Effector CD4-positive, alpha-beta T cell (primary cell): ENCODE measurements at regions not wholly inside any gene's neighbourhood (a gene's known extent, or its start where the extent isn't known, plus 50 kb on each side); places are given as distances from the start of the nearest gene placed in this dataset.
"Not testable (repeated sequence)": the region's sequence is repeated elsewhere in the genome, so short reads cannot be mapped to it uniquely, and the experiment has no call there.

Experiments
- DNase-seq: peaks from one replicate; pipeline ENCODE4 v3.0.0-alpha.2; 2020

DNA sequence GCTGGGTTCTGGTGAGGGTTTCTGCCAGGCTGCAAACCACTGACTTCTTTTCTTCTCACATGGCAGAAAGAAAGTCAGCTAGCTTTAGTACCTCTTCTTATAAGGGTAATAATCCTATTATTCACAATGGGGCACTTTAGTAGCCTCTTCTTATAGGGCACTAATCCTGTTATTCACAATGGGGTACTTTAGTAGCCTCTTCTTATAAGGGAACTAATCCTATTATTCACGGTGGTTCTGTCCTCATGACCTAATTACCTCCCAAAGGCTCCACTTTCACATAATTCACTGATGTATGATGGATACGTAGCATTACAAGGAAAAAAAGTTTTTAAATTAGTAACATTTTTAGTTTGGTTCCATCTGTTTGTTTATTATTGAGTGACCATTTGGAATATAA lies 671.3 kb downstream of the NSUN3 start:
- DNase-seq: no peak

DNA sequence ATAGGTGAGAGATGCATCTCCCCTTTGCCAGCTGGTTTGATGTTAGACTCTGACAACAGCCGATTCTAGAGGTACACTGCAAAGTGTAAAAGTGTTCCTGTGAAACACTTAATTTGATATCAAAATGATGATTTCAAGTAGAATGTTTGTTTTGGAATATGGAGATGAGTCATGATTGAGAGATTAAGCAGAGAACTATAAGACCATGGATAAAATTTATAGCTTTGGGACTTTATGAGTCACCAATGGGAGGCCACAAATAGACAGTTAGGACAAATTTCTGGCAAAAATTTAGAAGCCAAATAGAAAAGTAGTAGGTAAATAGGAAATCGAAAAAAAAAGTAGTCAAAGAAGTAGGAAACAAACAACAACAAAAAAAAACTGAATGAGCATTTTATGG lies 672.5 kb downstream of the NSUN3 start:
- DNase-seq: no peak

DNA sequence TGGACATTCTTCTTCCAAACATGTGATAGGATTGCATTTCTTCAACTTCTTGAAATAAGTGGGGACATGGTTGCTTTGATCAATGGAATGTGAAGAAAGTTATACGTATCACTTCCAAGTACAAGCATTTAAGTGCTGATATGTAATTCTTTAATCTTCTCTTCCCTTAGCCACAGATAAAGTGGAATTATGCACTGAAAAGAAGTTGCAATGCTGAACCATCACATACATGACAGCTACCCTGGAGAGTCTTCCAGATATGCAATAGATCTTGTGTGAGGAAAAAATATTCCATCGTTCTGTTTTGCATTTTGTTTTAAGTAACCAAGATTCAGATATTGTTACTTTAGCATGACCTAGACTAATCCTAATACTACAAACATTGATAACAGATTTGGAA lies 674.3 kb downstream of the NSUN3 start:
- DNase-seq: no peak

DNA sequence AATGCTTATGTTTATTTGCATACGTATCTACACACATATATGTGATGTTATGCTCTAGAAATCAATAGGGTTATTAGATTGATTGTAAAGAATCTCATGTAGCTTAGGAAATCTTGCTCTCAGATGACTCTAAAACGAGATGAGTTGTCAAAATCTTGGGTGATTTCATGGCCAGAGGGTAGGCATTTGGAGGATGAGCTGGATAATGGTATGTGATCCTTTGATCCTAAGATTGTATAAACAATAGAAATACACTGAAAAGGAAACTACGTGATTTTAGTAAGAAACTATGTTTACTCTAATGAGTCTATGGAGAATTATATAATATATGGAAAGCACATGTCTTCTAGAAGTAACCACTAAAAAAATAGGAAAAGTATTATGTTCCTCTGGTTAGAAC lies 676.6 kb downstream of the NSUN3 start:
- no peak for DNase-seq

DNA sequence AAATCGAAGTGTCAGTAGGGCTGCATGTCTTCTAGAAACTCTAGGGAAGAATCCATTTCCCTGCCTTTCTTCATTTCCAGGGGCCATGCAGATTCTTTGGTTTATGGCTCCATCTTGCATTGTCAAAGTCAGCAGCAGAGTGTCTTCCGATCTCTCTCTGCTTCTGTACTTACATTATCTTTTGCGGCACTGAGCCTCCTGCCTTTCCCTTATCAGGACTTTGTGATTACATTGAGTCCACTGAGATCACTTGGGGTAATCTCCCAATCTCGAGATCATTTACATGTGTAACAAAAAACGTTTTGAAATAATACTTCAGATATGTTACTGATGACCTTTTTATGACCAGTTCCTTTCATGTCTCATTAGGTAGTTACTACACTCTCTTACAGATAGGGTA lies 695.9 kb downstream of the NSUN3 start:
- no peak for DNase-seq

DNA sequence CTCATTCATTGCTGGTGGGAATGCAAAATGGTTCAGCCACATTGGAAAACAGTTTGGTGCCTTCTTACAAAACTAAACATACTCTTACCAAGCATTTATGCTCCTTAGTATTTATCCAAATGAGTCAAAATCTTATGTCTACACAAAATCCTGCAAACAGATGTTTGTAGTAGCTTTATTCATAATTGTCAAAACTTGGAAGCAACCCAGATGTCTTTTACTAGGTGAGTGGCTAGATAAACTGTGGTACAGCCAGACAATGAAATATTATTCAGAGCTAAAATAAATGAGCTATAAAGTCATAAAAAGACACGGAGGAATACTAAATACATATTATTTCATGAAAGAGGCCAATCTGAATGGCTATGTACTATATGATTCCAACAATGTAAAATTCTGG lies 709.5 kb downstream of the NSUN3 start:
- DNase-seq: no peak

DNA sequence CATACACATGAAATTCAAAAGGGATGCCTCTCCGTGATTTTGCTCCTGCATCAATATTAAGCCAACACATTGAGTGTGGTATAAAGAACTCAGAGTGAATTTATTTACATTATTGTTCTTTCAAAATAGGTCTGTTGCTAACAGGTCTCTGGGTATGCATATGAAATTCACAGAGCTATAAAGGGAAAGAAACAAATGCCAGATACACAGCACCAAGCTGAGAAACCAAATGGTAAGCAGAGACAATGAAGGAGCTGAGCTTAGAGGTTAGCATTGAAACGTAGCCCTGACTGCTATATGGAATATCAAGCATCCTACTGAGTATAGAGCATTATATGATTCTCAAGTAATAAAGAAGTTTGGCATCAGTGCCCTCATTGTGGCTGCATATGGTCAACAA lies 712.9 kb downstream of the NSUN3 start:
- no peak for DNase-seq

DNA sequence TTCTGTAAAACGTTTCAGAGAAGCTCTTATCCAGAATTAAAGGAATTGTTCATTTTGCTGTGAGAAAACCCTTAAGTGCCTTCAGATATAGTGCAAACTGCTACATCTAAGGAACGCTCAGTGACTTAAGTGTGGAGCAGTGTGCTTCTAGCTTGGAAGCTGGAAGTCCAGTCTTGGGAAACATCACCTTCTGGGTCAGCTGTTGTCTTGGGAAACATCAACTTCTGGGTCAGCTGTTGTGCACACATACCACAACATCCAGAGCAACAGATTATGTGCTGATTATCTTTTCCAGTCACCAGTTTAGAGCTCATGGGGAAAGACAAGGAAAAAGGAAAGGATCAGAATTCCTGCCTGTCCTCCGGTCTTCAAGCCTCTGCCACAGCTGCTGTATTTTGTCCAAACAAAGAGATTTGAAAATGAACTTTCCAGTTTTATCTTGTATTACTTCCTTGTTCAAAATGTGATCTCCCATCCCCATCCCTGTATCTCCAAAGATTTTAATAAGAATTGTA lies 713.6 kb downstream of the NSUN3 start:
- DNase-seq: no peak

DNA sequence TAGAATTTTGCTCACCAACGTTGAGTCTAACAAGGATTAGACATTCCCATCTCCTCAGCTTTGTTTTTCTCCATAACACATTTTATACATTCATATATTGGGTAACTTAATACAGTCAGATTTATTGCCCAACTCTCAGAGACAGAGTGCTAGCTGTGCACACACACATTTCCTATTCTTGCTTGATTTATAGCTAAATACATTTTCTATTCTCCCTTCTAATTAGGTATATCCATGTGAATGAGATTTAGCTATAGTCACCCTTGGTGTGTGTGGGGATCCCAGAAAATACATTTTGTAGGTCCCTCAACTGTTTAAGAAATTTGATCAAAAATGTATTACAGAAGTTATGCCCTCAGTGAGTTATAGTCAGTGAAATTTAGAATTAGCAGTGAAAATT lies 715.4 kb downstream of the NSUN3 start:
- DNase-seq: no peak

DNA sequence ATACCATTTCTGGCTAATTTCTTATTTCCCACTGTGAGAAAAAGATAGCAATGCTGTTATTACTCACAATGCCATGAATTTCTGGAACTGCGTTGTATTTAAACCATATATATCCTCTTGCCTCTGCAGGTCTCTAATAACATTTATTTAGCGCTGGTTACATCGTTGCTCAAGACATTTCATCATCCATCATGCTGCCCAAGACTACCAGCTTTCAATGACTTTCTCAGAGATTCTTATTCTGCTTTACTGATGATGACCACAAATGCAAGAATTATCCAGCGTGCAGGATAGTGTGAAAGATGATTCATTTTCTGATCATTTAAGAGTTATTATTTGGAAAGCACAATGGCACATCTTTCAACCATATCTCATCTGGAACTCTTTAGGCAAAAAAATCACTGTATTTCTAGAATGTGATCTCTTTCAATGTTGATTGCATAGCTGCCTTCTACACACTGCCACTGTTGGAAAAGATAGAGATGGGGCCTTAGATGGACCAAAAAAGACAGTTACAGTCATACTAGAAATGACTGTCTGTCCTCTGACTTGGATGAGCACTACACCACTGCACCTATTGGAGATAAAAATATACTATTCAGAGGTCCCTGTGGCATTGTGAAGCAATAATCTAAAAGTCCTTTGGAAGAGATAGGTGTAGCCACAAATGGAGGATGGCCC lies 716.1 kb downstream of the NSUN3 start:
- DNase-seq: no peak

DNA sequence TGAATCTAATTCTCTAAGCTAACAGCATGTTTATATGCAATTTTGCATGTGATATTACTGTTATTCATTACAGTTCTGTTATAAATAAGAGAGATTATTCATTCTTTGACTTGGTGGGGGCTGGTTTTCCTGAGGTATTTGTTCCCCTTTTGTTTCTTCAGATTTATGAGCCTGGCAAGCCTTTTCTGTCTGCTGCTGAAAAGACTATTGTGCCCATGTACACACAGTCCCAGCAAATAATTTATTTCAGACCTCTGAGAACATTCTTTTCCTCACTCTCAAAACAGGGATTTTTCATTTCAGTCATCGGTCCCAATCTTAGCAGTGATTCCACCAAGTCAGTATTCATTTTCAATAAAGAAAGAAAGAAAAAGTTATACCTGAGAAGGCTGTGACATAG lies 716.8 kb downstream of the NSUN3 start:
- no peak for DNase-seq

DNA sequence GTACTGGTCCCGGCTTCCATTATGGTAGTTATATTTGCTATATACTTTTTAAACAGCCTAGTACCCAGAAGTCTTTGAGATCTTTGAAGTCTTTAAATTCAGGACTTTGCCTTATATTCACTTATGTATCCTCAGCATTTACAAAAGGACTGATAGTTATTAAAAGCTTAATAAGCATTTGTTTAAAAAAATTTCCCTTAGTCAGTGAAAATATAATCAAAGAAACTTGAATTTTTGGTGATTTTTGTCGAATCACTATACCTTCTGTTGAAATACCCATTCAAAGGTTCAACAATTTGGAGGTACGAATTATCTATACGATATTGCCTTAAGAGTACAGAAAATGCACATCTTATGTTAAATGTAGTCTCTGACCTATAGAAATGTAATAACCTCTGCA lies 721.4 kb downstream of the NSUN3 start:
- no peak for DNase-seq

DNA sequence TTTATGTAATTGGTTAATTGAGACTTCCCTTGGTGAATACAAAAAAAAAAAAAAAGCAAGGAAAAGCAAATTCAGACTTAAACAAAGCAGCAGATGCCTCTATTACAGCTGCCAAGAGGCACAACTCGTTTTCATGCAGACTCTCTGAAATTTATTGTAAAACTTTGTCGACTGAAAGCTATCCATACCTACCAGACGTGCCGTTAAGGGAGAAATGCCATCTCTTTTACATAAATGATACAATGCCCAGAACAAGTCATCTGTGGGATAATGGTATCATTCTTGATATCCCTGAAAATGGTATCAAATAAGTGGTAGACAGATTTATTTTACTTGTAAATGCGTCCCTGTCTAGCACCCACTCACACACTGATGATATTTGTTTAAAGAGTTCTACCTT lies 724.2 kb downstream of the NSUN3 start:
- no peak for DNase-seq

DNA sequence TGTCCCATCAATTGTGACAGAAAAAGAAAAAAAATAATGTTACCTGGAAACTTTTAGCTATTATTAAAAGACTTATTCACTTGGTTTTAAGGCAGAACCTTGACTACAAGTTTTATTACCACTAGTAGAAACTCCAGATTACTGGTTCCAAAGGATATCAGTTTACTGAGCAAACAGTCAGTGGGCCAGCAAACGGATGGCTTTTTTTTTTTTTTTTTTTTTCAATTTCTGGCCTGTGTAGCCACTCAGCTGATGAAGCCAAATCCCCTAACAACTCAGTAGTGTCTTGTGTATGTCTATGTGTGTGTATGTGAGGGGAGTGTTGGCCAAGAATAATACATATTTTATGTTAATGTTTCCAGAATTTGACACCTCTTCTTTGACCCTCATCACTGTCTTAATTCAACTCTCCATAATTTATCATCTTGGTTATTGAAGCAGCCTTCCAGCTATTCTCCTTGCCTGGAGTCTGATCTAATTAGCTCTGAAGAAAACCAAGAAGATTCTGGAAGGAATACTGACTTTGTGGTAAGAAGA lies 724.9 kb downstream of the NSUN3 start:
- no peak for DNase-seq

DNA sequence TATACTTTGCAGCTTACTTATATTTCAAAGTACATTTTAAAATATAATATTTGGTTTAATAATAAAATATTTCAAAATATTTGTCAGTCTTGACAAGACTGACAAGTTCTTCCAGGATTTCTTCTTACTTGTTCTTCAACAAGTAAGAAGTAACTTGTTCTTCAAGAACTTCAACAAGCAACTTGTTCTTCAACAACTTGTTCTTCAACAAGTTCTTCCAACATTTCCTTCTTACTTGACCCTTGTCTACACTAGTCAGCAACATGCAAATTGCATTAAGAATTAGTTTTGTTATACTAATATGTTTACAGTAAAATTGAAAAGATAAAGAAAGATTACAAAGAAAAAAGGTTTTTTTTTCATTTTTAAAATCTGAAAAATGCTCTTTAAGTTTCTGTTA lies 731.7 kb downstream of the NSUN3 start:
- no peak for DNase-seq

DNA sequence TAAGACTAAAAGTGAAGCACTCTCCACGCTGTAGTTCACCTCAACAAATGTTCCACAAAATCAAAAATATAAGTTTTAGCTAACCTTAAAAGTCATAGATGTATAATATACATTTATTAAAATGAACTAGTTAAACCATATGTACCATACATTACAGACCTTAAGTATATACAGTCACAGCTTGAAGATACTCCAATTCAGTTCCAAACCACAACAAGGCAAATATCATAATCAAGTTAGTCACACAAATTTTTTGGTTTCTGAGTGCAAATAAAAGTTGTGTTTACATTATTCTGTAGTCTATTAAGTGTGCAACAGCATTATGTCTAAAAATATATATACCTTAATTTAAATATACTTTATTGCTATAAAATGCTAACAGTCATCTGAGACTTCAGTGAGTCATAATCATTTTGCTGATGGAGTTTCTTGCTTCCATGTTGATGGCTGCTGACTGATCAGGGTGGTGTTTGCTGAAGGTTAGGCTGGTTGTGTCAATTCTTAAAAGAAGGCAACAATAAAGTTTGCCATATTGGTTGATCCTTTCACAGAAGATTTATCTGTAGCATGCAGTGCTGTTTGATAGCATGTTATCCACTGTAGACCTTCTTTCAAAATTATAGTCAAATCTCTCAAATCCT lies 736.7 kb downstream of the NSUN3 start:
- DNase-seq: no peak

DNA sequence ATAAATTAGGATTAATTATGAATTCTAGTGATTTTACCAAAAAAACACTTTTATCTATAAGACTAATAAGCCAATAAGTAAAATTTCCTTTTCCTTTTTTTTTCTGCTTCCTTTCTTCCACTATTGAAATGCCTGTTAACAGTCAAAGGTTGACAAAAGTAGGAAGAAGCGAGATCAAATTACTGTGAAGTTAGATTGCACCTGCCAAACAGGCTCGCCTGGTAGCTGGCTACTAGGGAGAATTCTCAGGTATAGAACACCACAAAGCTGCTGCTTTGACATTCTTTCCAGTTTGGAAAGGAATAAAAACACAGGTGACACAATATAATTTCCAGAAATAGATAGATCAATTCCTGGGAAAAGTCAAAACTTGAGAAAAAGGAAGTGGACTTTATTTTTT lies 749.0 kb downstream of the NSUN3 start:
- DNase-seq: no peak

DNA sequence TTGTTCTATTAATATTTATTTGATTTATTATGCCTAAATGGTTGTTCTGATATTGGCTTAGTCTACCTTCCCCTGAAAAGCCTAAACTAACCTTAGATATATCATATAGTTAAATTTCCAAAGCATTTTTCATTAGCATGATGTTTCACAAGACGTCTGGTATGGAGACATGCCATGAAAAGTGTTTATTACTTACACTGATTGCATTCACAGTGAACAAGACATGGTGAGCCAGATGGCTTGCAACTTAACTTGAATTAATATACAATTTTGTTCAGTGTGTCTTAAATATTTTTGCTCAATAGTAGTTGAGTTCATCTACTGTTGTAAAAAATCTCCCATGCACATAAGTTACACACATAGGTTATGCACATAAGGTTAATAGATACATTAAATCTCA lies 758.4 kb downstream of the NSUN3 start:
- DNase-seq: no peak

DNA sequence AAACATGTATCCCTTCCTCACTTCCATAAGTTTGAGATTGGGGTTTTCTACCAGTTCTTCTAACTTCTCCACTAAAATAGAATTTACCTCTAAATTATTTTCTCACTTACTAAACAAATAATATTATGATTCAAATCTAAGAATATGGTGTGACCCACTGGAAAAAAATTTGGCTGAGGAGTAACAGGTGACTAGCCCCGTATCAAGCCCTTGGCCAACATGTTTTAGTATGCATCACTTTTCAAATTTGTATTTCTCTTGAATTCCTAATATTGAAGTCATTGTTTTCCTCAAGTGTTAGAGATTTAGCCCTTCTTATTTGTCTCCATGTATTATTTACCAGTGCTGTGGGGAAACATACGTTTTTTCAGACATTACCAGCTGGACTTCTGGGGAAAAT lies 759.4 kb downstream of the NSUN3 start:
- no peak for DNase-seq

DNA sequence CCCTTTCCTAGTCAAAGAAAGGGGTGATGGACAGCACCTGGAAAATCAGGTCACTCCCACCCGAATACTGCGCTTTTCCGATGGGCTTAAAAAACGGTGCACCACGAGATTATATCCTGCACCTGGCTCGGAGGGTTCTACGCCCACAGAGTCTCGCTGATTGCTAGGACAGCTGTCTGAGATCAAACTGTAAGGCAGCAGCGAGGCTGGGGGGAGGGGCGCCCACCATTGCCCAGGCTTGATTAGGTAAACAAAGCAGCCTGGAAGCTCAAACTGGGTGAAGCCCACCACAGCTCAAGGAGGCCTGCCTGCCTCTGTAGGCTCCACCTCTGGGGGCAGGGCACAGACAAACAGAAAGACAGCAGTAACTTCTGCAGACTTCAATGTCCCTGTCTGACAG lies 783.4 kb downstream of the NSUN3 start:
- not testable (repeated sequence) for DNase-seq

DNA sequence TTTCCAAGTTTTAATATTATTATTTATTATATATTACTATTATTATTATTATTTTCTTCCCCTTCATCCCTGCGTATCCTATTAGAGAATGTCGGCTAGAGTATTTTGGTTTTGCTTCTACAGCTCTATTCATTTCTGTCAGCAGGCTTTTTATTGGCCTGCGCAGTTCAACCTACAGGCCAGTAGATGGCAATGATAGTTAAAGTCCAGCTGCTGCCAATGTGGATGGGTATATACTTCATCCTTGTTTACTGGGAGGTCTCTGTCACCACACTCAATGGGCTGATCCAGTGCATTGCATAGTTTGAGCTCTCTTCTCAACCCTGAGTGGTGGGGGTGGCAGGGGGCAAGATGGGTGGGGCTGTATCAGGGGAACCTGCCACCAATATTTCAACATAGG lies 799.8 kb downstream of the NSUN3 start:
- no peak for DNase-seq

DNA sequence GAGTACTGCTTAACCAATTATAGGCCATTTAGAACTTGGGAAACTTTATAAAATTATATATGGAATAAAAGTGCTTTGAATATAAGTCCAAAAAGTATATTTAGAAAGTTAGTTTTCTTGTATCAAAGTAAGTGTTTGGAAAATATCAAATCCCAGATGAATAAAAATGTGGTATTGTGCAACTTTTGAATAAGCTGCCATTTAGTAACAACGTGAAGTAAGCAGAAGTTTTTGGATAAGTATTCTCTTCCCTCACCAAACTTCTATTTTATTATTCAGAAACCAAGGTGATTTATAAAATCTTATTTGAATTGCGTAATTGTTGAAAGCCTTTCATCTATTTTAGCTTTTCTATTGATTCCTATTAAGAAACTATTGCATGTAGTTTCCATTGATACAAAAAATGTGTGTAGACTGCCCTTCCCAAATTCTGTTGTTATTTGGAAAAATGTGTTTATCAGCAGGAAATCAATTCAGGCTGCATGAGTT lies 806.2 kb downstream of the NSUN3 start:
- no peak for DNase-seq

DNA sequence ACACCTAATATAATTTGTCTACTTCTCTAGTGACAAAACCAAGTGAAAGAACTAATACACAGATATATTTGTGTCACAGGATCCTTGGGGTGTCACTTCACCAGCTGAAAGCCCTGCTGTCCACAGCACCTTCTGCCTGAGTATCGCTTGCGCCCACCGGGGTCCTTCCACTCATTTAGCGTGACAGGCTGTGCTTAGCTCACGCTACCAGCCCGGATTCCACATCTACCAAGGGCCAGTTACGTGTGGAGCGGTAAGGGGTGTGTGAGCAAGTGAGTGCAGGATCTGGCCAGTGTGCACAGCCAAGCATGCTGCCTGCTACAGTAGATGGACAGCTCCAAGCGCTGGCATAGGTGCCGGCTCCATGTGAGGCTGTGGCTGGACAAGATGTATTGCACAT lies 810.9 kb downstream of the NSUN3 start:
- no peak for DNase-seq

DNA sequence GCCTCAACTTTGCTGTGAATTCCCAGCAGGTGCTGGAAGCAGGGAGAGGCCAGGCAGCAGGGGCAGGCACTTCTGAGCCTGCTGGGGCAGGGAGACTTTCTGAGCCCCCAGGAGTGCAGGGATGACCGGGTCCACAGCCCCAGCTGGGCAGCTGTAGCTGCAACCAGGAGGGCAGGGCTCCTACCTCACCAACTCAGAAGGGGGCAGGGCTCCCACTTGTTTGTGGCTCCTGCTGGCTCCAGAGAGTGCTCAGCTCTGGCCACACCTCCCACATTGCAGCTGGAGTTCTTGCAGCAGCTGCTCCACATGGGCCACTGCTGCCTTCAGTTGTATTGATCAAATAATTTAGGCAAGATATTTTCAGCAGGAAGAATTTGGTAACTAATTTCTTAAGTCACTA lies 812.3 kb downstream of the NSUN3 start:
- no peak for DNase-seq

DNA sequence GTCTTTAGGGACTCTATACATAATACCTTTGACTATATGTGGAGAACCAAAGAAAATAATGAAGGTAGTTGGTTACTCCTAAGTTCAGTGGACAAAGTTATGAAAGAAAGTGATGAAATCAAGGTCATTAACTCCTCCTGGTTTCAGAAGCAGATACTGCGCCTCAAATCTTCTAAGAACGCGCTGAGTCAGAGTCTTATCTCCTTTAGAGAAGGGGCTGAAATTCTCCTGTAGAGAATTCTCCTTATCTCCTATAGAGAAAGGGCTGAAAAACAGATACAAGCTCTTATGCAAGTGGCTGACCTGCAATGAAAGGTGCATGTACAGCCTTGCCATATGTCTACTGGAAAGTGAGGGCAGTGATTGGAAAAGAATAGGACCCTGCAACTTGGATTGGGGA lies 824.2 kb downstream of the NSUN3 start:
- DNase-seq: no peak
